HL-60 (cell line): ENCODE measurements at regions not wholly inside any gene's neighbourhood (a gene's known extent, or its start where the extent isn't known, plus 50 kb on each side); places are given as distances from the start of the nearest gene placed in this dataset.

Experiments used
- GABPA ChIP-seq: IDR thresholded peaks from 2 replicates; pipeline ENCODE4 v1.6.1; 2012; ENCODE audit warnings: low read depth
- POLR2AphosphoS5 ChIP-seq: IDR thresholded peaks from 2 replicates; pipeline ENCODE4 v1.6.1; 2012; ENCODE audit warnings: low read depth
- SPI1 ChIP-seq: IDR thresholded peaks from 2 replicates; pipeline ENCODE4 v1.6.1; 2012; ENCODE audit warnings: low read depth, mild to moderate bottlenecking, borderline replicate concordance
- TF ChIP-seq, protein P1 (sequence below): IDR thresholded peaks from one replicate; pipeline ENCODE4 v1.5.1; 2011; ENCODE audit warnings: low read length, control low read depth, inconsistent platforms; ENCODE audit not compliant: insufficient read depth
- TF ChIP-seq, protein P2 (sequence below): IDR thresholded peaks from 2 replicates; pipeline ENCODE4 v1.6.1; 2012; ENCODE audit warnings: low read depth; ENCODE audit not compliant: insufficient replicate concordance

DNA sequence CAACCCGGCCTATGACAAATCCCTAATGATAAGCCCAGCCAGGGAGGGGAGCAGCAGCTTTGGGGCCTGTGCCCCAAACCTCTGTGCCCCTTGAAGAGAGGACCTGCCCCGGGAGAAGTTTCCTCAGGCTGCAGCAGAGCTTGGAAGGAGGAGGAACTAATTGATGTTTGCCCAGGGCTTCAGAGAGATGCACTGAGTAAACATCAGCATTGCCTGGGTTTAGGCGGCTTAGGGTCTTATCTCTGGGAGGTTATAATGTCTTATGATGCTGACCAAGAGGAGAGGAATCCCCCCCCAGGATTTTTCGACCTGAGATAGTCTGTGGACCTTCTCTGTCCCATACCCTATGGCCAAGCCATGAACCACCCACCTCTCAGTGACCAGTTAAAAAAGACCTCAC lies 148.7 kb upstream of the SDK2 start:
- TF ChIP-seq, protein P1, sequence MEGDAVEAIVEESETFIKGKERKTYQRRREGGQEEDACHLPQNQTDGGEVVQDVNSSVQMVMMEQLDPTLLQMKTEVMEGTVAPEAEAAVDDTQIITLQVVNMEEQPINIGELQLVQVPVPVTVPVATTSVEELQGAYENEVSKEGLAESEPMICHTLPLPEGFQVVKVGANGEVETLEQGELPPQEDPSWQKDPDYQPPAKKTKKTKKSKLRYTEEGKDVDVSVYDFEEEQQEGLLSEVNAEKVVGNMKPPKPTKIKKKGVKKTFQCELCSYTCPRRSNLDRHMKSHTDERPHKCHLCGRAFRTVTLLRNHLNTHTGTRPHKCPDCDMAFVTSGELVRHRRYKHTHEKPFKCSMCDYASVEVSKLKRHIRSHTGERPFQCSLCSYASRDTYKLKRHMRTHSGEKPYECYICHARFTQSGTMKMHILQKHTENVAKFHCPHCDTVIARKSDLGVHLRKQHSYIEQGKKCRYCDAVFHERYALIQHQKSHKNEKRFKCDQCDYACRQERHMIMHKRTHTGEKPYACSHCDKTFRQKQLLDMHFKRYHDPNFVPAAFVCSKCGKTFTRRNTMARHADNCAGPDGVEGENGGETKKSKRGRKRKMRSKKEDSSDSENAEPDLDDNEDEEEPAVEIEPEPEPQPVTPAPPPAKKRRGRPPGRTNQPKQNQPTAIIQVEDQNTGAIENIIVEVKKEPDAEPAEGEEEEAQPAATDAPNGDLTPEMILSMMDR = no peak
- TF ChIP-seq, protein P2, sequence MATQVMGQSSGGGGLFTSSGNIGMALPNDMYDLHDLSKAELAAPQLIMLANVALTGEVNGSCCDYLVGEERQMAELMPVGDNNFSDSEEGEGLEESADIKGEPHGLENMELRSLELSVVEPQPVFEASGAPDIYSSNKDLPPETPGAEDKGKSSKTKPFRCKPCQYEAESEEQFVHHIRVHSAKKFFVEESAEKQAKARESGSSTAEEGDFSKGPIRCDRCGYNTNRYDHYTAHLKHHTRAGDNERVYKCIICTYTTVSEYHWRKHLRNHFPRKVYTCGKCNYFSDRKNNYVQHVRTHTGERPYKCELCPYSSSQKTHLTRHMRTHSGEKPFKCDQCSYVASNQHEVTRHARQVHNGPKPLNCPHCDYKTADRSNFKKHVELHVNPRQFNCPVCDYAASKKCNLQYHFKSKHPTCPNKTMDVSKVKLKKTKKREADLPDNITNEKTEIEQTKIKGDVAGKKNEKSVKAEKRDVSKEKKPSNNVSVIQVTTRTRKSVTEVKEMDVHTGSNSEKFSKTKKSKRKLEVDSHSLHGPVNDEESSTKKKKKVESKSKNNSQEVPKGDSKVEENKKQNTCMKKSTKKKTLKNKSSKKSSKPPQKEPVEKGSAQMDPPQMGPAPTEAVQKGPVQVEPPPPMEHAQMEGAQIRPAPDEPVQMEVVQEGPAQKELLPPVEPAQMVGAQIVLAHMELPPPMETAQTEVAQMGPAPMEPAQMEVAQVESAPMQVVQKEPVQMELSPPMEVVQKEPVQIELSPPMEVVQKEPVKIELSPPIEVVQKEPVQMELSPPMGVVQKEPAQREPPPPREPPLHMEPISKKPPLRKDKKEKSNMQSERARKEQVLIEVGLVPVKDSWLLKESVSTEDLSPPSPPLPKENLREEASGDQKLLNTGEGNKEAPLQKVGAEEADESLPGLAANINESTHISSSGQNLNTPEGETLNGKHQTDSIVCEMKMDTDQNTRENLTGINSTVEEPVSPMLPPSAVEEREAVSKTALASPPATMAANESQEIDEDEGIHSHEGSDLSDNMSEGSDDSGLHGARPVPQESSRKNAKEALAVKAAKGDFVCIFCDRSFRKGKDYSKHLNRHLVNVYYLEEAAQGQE = no peak
- TF ChIP-seq GABPA = no peak
- TF ChIP-seq POLR2AphosphoS5 = no peak
- no peak for TF ChIP-seq SPI1
